AG09319 (cell line): ENCODE measurements at regions not wholly inside any gene's neighbourhood (a gene's known extent, or its start where the extent isn't known, plus 50 kb on each side); places are given as distances from the start of the nearest gene placed in this dataset.

Experiments used
- DNase-seq: peaks from one replicate; pipeline ENCODE4 v3.0.0-alpha.2; 2010; ENCODE audit warnings: low read depth; ENCODE audit errors: extremely low read depth
- CTCF ChIP-seq: IDR thresholded peaks from 2 replicates; pipeline ENCODE4 v1.5.1; 2011; ENCODE audit warnings: low read depth, mild to moderate bottlenecking, inconsistent platforms, low read length, moderate library complexity

- TF ChIP-seq CTCF: no peak
- no peak for DNase-seq
Measured at GRCh38 chr6:71197780-71198179, 90.8 kb upstream of the OGFRL1 start.

GRCh38 chr6:71198908-71199307, 89.7 kb upstream of the OGFRL1 start:
- TF ChIP-seq CTCF: no peak
- DNase-seq: no peak

- no peak for TF ChIP-seq CTCF
- DNase-seq: no peak
Measured at GRCh38 chr6:71199736-71200135, 88.9 kb upstream of the OGFRL1 start.

GRCh38 chr6:71203206-71203605, 85.4 kb upstream of the OGFRL1 start:
- no peak for TF ChIP-seq CTCF
- DNase-seq: no peak

- DNase-seq: no peak
- no peak for TF ChIP-seq CTCF
Measured at GRCh38 chr6:71204741-71205140, 83.9 kb upstream of the OGFRL1 start.

DNA sequence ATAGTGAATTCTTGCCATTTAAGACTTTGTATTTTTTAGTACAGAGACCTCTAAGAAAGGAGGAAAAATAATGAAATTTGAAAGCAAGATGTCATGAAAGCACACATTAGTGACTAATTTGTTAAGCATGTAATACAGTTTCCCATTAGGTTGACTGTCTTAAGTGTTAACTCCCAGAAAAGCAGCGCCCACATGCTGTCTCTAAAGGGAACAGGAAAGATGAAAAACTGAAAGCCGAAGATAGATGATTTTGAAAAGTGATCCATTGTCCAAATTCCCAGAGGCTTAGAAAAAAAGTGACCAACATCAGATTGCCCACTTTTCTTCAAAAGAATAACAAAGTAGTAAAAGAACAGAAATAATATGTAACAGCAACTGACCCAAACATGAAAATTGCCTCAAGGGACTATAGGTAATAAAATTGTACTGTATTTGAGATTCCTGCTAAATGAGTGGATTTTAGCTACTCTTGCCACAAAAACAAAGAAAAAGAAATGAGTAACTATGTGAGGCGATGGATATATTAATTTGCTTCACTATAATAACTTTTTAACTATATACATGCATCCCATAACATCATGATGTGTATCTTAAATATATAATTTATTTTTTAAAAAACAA, 83.2 kb upstream of the OGFRL1 start:
- DNase-seq: no peak
- no peak for TF ChIP-seq CTCF

- no peak for TF ChIP-seq CTCF
- DNase-seq: no peak
Measured at GRCh38 chr6:71206089-71206488, 82.5 kb upstream of the OGFRL1 start.
